HCT116 (cell line): ENCODE measurements at regions not wholly inside any gene's neighbourhood (a gene's known extent, or its start where the extent isn't known, plus 50 kb on each side); places are given as distances from the start of the nearest gene placed in this dataset.

ENCODE experiments used
- ATAC-seq: fragments of 200-7000 bp; cut with Tn5 transposase; 2 replicates; pipeline ENCODE4 v1.9.1; 2020; ENCODE audit warnings: mild to moderate bottlenecking, moderate library complexity
- BruUV-seq: library from RNA; stranded (reverse); fragments of 400-500 nt; replicated peaks from 2 replicates; lab custom pipeline; 2021; lab: Mats Ljungman, UMichigan
- CTCF ChIA-PET: fragments of 300-600 bp; sonication (Branson Sonifier 250); formaldehyde crosslinking; loops from one replicate; lab custom pipeline; 2021; ENCODE audit warnings: antibody characterized with exemption; lab: Charles Lee
- POLR2A ChIA-PET: fragments of 300-600, 350-600 bp; sonication (Branson Sonifier 250); formaldehyde crosslinking; loops from one replicate; lab custom pipeline; 2021; ENCODE audit warnings: antibody characterized with exemption; lab: Charles Lee
- RAD21 ChIA-PET, 2 experiments: fragments of 300-600 bp; sonication (Branson Sonifier 250); formaldehyde crosslinking; loops; one replicate each; lab custom pipeline; 2023; ENCODE audit warnings: low total read pairs in 2 of 2; ENCODE audit not compliant: uncharacterized antibody in 2 of 2, unreplicated experiment in 2 of 2, low non-redundant PET in 1 of 2; lab: Charles Lee
- DNase-seq: peaks from one replicate; pipeline ENCODE4 v3.0.0-alpha.2; 2010; ENCODE audit warnings: low read depth, low spot score
- H2AFZ ChIP-seq: fragments of 200-600 bp; shearing (Covaris generic), sonication (generic); 2 replicates; pipeline ENCODE4 v1.6.1; 2017; ENCODE audit warnings: low read depth, mixed run types, mixed read lengths, antibody characterized with exemption, low read length; ENCODE audit not compliant: poor library complexity, severe bottlenecking
- H3K27ac ChIP-seq: 2 replicates; pipeline ENCODE4 v1.5.1; 2012; ENCODE audit warnings: low read depth, low read length
- H3K27me3 ChIP-seq: fragments of 200-600 bp; sonication (generic); 2 replicates; pipeline ENCODE4 v1.6.1; 2016; ENCODE audit warnings: mixed run types, low read length, mixed read lengths; ENCODE audit not compliant: insufficient read depth
- H3K36me3 ChIP-seq, 2 experiments: fragments of 200-500 bp in 1 of 2; fragments of 200-600 bp in 1 of 2; sonication (Bioruptor generic) in 1 of 2; sonication (generic) in 1 of 2; 2 replicates each; pipeline versions ENCODE4 v1.5.1 to v1.6.1; 2014 to 2016; ENCODE audit warnings: low read length in 2 of 2, inconsistent platforms in 1 of 2, mixed read lengths in 1 of 2, mixed run types in 1 of 2; ENCODE audit not compliant: insufficient read depth in 2 of 2, control insufficient read depth in 1 of 2
- H3K4me1 ChIP-seq, 2 experiments: fragments of 200-600 bp in 1 of 2; sonication (generic) in 1 of 2; 2 replicates each; pipeline versions ENCODE4 v1.5.1 to v1.6.1; 2012 to 2017; ENCODE audit warnings: low read length in 2 of 2, inconsistent platforms in 1 of 2, mild to moderate bottlenecking in 1 of 2, mixed read lengths in 1 of 2, mixed run types in 1 of 2, moderate library complexity in 1 of 2; ENCODE audit not compliant: insufficient read depth in 2 of 2, control insufficient read depth in 1 of 2
- H3K4me2 ChIP-seq: fragments of 200-600 bp; sonication (generic); 2 replicates; pipeline ENCODE4 v1.6.1; 2017; ENCODE audit warnings: mixed run types, low read length, mixed read lengths
- H3K4me3 ChIP-seq, 2 experiments: fragments of 200-600 bp in 1 of 2; sonication (generic) in 1 of 2; replicated peaks in 1 of 2; 2 replicates each; pipeline ENCODE4 v1.5.1; 2011 to 2016; ENCODE audit warnings: low read length in 2 of 2, control low read depth in 1 of 2, low read depth in 1 of 2, mild to moderate bottlenecking in 1 of 2, mixed read lengths in 1 of 2, mixed run types in 1 of 2
- H3K79me2 ChIP-seq: fragments of 200-600 bp; sonication (generic); 2 replicates; pipeline ENCODE4 v1.6.1; 2017; ENCODE audit warnings: mild to moderate bottlenecking, mixed run types, low read length, moderate library complexity, mixed read lengths; ENCODE audit not compliant: insufficient read depth
- H3K9ac ChIP-seq: fragments of 200-600 bp; sonication (generic); 2 replicates; pipeline ENCODE4 v1.6.1; 2016; ENCODE audit warnings: low read length, mixed read lengths
- H3K9me2 ChIP-seq: fragments of 200-600 bp; sonication (generic), shearing (Covaris generic); 2 replicates; pipeline ENCODE4 v1.6.1; 2017; ENCODE audit warnings: mixed run types, mild to moderate bottlenecking, moderate library complexity; ENCODE audit not compliant: insufficient read depth
- H3K9me3 ChIP-seq, 2 experiments: fragments of 200-500 bp in 1 of 2; fragments of 200-600 bp in 1 of 2; sonication (Bioruptor generic) in 1 of 2; sonication (generic) in 1 of 2; 2 replicates each; pipeline ENCODE4 v1.6.1; 2014 to 2017; ENCODE audit warnings: low read length in 2 of 2, mixed read lengths in 2 of 2, inconsistent platforms in 1 of 2, low read depth in 1 of 2, mild to moderate bottlenecking in 1 of 2, mixed run types in 1 of 2, moderate library complexity in 1 of 2; ENCODE audit not compliant: control insufficient read depth in 1 of 2, insufficient read depth in 1 of 2
- H4K20me1 ChIP-seq: fragments of 200-600 bp; sonication (generic), shearing (Covaris generic); 2 replicates; pipeline ENCODE4 v1.6.1; 2017; ENCODE audit warnings: mixed run types, mild to moderate bottlenecking, moderate library complexity; ENCODE audit not compliant: insufficient read depth
- CEBPB ChIP-seq: IDR thresholded peaks from 2 replicates; pipeline ENCODE4 v1.6.1; 2012; ENCODE audit warnings: low read depth
- ELF1 ChIP-seq: IDR thresholded peaks from 2 replicates; pipeline ENCODE4 v1.6.1; 2012; ENCODE audit warnings: low read depth, borderline replicate concordance
- EZH2 ChIP-seq: fragments of 200-600 bp; sonication (generic); IDR thresholded peaks from 2 replicates; pipeline ENCODE4 v1.6.1; 2017; ENCODE audit warnings: antibody characterized with exemption, mixed run types
- EZH2phosphoT487 ChIP-seq: fragments of 200-600 bp; IDR thresholded peaks from 2 replicates; pipeline ENCODE4 v1.6.1; 2018; ENCODE audit warnings: antibody characterized with exemption, borderline replicate concordance
- FOSL1 ChIP-seq: IDR thresholded peaks from 2 replicates; pipeline ENCODE4 v1.6.1; 2012; ENCODE audit warnings: low read depth
- JUND ChIP-seq: IDR thresholded peaks from 2 replicates; pipeline ENCODE4 v1.6.1; 2012
- MAX ChIP-seq: IDR thresholded peaks from 2 replicates; pipeline ENCODE4 v1.6.1; 2012
- POLR2A ChIP-seq: IDR thresholded peaks from 2 replicates; pipeline ENCODE4 v1.7.0; 2011; ENCODE audit warnings: borderline replicate concordance; ENCODE audit not compliant: insufficient read depth, insufficient read length; ENCODE audit errors: extremely low read depth
- POLR2AphosphoS5 ChIP-seq: IDR thresholded peaks from 2 replicates; pipeline ENCODE4 v1.6.1; 2011; ENCODE audit warnings: mild to moderate bottlenecking, low read depth, low read length, moderate library complexity
- RAD21 ChIP-seq: IDR thresholded peaks from 2 replicates; pipeline ENCODE4 v1.6.1; 2012; ENCODE audit warnings: low read depth, mild to moderate bottlenecking
- SP1 ChIP-seq: IDR thresholded peaks from 2 replicates; pipeline ENCODE4 v1.6.1; 2012; ENCODE audit warnings: low read depth
- TCF7L2 ChIP-seq: IDR thresholded peaks from 2 replicates; pipeline ENCODE4 v1.7.0; 2011; ENCODE audit warnings: borderline replicate concordance, inconsistent platforms; ENCODE audit not compliant: insufficient read depth, insufficient read length; ENCODE audit errors: extremely low read depth
- YY1 ChIP-seq: IDR thresholded peaks from 2 replicates; pipeline ENCODE4 v1.6.1; 2011; ENCODE audit warnings: low read length, low read depth, moderate library complexity, mild to moderate bottlenecking; ENCODE audit not compliant: insufficient replicate concordance; ENCODE audit errors: extremely low read depth
- ZFX ChIP-seq: fragments of 450-650 bp; IDR thresholded peaks from 2 replicates; pipeline ENCODE4 v1.6.1; 2017
- intact Hi-C: fragments of 100-400 bp; cut with micrococcal nuclease; formaldehyde crosslinking; loops from 2 replicates; pipeline ENCODE4 v1.10.0; 2022
- TF ChIP-seq, protein P1 (sequence below): IDR thresholded peaks from 2 replicates; pipeline ENCODE4 v1.6.1; 2011; ENCODE audit warnings: mild to moderate bottlenecking, low read length, moderate library complexity; ENCODE audit not compliant: insufficient replicate concordance; ENCODE audit errors: extremely low read depth
- TF ChIP-seq, protein P2 (sequence below): IDR thresholded peaks from 2 replicates; pipeline ENCODE4 v1.6.1; 2012
- TF ChIP-seq, protein P3 (sequence below), 3 experiments: fragments of 200-600 bp in 1 of 3; sonication (generic) in 1 of 3; IDR thresholded peaks in 2 of 3; conservative IDR thresholded peaks in 1 of 3; 2 replicates each; pipeline ENCODE4 v1.5.1; 2012 to 2017; ENCODE audit warnings: low read depth in 2 of 3, low read length in 2 of 3, antibody characterized with exemption in 1 of 3, borderline replicate concordance in 1 of 3, control low read depth in 1 of 3, mild to moderate bottlenecking in 1 of 3, mixed read lengths in 1 of 3, mixed run types in 1 of 3, moderate library complexity in 1 of 3; ENCODE audit not compliant: insufficient read depth in 1 of 3
- TF ChIP-seq, protein P4 (sequence below): IDR thresholded peaks from 2 replicates; pipeline ENCODE4 v1.6.1; 2012; ENCODE audit warnings: low read depth

DNA sequence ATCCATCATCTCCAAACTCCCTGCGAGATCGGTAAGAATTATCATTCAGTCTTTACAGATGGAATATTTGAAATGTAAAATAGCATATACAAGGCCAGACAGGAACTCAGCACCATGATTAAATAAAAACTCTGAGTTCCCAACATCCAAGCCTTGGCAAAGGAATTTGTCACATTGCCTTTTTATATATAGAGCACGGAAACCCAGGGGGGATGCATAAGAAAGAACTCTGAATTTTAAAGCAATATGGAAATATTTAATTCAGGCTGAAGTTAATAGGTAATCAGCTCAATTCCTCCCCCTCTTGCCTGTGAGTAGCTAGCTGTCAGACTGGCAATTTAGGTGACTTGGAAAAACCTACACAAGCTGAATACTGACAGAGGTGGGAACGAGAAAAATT lies 217.9 kb upstream of the KCNMB2 start:
- CTCF ChIA-PET: no interaction called here

More for the DNA sequence above, 217.9 kb upstream of the KCNMB2 start:
- H3K9me3 ChIP-seq: no peaks in the 10 kb centered on the region
- H3K9ac ChIP-seq: no peak overlapping the region
- no peak overlapping the region for H2AFZ ChIP-seq
- RAD21 ChIA-PET: no interaction called here
- no TSS peak for BruUV-seq
- POLR2A ChIA-PET: no interaction called here
- no peaks in the 10 kb centered on the region for H4K20me1 ChIP-seq
- H3K27me3 ChIP-seq: no peaks in the 10 kb centered on the region
- no peak overlapping the region for H3K4me2 ChIP-seq
- no peak for TF ChIP-seq ELF1
- TF ChIP-seq EZH2phosphoT487: no peak
- no peak for TF ChIP-seq SP1
- TF ChIP-seq, protein P1, sequence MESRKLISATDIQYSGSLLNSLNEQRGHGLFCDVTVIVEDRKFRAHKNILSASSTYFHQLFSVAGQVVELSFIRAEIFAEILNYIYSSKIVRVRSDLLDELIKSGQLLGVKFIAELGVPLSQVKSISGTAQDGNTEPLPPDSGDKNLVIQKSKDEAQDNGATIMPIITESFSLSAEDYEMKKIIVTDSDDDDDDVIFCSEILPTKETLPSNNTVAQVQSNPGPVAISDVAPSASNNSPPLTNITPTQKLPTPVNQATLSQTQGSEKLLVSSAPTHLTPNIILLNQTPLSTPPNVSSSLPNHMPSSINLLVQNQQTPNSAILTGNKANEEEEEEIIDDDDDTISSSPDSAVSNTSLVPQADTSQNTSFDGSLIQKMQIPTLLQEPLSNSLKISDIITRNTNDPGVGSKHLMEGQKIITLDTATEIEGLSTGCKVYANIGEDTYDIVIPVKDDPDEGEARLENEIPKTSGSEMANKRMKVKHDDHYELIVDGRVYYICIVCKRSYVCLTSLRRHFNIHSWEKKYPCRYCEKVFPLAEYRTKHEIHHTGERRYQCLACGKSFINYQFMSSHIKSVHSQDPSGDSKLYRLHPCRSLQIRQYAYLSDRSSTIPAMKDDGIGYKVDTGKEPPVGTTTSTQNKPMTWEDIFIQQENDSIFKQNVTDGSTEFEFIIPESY: no peak
- TF ChIP-seq RAD21: no peak
- TF ChIP-seq EZH2: no peak
- TF ChIP-seq MAX: no peak
- no peak for TF ChIP-seq ZFX
- no peak for TF ChIP-seq YY1
- TF ChIP-seq POLR2AphosphoS5: no peak
- TF ChIP-seq CEBPB: no peak
- TF ChIP-seq, protein P2, sequence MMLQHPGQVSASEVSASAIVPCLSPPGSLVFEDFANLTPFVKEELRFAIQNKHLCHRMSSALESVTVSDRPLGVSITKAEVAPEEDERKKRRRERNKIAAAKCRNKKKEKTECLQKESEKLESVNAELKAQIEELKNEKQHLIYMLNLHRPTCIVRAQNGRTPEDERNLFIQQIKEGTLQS: no peak
- TF ChIP-seq POLR2A: no peak
- no peak for TF ChIP-seq FOSL1
- TF ChIP-seq TCF7L2: no peak
- TF ChIP-seq, protein P3, sequence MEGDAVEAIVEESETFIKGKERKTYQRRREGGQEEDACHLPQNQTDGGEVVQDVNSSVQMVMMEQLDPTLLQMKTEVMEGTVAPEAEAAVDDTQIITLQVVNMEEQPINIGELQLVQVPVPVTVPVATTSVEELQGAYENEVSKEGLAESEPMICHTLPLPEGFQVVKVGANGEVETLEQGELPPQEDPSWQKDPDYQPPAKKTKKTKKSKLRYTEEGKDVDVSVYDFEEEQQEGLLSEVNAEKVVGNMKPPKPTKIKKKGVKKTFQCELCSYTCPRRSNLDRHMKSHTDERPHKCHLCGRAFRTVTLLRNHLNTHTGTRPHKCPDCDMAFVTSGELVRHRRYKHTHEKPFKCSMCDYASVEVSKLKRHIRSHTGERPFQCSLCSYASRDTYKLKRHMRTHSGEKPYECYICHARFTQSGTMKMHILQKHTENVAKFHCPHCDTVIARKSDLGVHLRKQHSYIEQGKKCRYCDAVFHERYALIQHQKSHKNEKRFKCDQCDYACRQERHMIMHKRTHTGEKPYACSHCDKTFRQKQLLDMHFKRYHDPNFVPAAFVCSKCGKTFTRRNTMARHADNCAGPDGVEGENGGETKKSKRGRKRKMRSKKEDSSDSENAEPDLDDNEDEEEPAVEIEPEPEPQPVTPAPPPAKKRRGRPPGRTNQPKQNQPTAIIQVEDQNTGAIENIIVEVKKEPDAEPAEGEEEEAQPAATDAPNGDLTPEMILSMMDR (IDR thresholded peaks at IDR 0.05 in 2 of 3, conservative IDR thresholded peaks at IDR 0.05 in 1 of 3; ENCODE audit: borderline replicate concordance in 1 of 3, insufficient read depth in 1 of 3, low read depth in 2 of 3, low read length in 2 of 3): no peak
- TF ChIP-seq, protein P4, sequence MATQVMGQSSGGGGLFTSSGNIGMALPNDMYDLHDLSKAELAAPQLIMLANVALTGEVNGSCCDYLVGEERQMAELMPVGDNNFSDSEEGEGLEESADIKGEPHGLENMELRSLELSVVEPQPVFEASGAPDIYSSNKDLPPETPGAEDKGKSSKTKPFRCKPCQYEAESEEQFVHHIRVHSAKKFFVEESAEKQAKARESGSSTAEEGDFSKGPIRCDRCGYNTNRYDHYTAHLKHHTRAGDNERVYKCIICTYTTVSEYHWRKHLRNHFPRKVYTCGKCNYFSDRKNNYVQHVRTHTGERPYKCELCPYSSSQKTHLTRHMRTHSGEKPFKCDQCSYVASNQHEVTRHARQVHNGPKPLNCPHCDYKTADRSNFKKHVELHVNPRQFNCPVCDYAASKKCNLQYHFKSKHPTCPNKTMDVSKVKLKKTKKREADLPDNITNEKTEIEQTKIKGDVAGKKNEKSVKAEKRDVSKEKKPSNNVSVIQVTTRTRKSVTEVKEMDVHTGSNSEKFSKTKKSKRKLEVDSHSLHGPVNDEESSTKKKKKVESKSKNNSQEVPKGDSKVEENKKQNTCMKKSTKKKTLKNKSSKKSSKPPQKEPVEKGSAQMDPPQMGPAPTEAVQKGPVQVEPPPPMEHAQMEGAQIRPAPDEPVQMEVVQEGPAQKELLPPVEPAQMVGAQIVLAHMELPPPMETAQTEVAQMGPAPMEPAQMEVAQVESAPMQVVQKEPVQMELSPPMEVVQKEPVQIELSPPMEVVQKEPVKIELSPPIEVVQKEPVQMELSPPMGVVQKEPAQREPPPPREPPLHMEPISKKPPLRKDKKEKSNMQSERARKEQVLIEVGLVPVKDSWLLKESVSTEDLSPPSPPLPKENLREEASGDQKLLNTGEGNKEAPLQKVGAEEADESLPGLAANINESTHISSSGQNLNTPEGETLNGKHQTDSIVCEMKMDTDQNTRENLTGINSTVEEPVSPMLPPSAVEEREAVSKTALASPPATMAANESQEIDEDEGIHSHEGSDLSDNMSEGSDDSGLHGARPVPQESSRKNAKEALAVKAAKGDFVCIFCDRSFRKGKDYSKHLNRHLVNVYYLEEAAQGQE: no peak
- no peak for TF ChIP-seq JUND
- no peaks in the 10 kb centered on the region for H3K9me2 ChIP-seq
- intact Hi-C loops: no loop called here
- no peaks in the 10 kb centered on the region for H3K79me2 ChIP-seq
- ATAC-seq (no peak), DNase-seq (no peak)
- no peaks in the 10 kb centered on the region for H3K36me3 ChIP-seq
- no peaks in the 10 kb centered on the region for H3K4me1 ChIP-seq
- no peak overlapping the region for H3K27ac ChIP-seq
- H3K4me3 ChIP-seq: no peak overlapping the region
